ENCODE measurements at regions not wholly inside any gene's neighbourhood (a gene's known extent, or its start where the extent isn't known, plus 50 kb on each side); places are given as distances from the start of the nearest gene placed in this dataset.

DNA sequence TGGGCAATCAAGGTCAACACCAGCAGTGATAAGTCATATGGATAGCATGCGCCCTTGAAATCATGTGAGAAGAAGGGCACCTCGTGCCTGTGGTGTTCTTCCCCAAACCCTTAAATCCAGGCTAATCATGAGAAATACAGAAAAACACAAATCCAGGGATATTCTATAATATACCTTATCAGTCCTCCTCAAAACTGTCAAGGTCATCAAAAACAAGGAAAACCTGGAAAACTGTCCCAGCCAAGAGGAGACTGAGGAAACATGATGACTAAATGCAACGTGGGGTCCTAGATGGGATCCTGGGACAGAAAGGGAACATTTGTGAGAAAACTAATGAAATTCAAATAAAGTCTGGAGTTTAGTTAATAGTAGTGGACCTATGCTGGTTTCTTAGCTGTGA, 201.8 kb upstream of the FAM9B start (continued):
- TF ChIP-seq SMARCA5 (IDR thresholded peaks at IDR 0.05) (no peak), POLR2A (IDR thresholded peaks at IDR 0.05; ENCODE audit: low read depth, low read length) (no peak), NFXL1 (IDR thresholded peaks at IDR 0.05; ENCODE audit: borderline replicate concordance) (no peak), KLF5 (IDR thresholded peaks at IDR 0.05; ENCODE audit: partially characterized antibody) (no peak), ZNF207 (IDR thresholded peaks at IDR 0.05; ENCODE audit: borderline replicate concordance) (no peak)
- TF ChIP-seq, protein P1, sequence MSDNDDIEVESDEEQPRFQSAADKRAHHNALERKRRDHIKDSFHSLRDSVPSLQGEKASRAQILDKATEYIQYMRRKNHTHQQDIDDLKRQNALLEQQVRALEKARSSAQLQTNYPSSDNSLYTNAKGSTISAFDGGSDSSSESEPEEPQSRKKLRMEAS (IDR thresholded peaks at IDR 0.05; ENCODE audit: low read depth, low read length) = no peak
- TF ChIP-seq, protein P2, sequence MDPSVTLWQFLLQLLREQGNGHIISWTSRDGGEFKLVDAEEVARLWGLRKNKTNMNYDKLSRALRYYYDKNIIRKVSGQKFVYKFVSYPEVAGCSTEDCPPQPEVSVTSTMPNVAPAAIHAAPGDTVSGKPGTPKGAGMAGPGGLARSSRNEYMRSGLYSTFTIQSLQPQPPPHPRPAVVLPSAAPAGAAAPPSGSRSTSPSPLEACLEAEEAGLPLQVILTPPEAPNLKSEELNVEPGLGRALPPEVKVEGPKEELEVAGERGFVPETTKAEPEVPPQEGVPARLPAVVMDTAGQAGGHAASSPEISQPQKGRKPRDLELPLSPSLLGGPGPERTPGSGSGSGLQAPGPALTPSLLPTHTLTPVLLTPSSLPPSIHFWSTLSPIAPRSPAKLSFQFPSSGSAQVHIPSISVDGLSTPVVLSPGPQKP (IDR thresholded peaks at IDR 0.05; ENCODE audit: low read depth, low read length) = no peak

DNA sequence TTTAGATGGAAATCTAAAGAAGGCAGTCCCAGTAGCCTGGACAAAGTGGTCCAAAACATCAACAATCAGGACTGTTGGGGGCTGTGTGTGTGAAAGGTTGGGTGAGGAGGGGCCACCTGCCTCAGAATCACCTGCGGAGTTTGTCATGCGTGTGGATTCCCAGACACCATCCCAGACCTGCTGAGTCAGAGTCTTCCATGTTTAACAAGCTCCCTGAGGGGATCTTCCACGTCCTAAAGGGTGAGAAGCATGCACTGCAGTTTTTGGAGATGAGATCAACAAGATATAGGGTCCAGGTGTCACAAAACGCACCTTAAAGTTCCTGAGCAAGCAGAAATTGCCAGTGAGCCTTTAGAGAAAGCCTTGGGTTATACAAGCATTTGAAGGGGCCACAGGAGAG, 207.0 kb upstream of the FAM9B start:
- TF ChIP-seq KAT2A (conservative IDR thresholded peaks at IDR 0.05; ENCODE audit: control insufficient read depth, low read depth, low read length) = no peak
- TF ChIP-seq SUZ12 (IDR thresholded peaks at IDR 0.05; ENCODE audit: unreplicated experiment) = no peak
- no peak for TF ChIP-seq SREBF1 (IDR thresholded peaks at IDR 0.05; ENCODE audit: low read length)
- TF ChIP-seq, protein P3, sequence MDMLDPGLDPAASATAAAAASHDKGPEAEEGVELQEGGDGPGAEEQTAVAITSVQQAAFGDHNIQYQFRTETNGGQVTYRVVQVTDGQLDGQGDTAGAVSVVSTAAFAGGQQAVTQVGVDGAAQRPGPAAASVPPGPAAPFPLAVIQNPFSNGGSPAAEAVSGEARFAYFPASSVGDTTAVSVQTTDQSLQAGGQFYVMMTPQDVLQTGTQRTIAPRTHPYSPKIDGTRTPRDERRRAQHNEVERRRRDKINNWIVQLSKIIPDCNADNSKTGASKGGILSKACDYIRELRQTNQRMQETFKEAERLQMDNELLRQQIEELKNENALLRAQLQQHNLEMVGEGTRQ (IDR thresholded peaks at IDR 0.05; ENCODE audit: borderline replicate concordance, low read depth, low read length) = no peak
- TF ChIP-seq NR2F1 (conservative IDR thresholded peaks at IDR 0.05) = no peak
- TF ChIP-seq FOXK2 (IDR thresholded peaks at IDR 0.05) = no peak
- TF ChIP-seq ETV6 (conservative IDR thresholded peaks at IDR 0.05 in 1 of 2, IDR thresholded peaks at IDR 0.05 in 1 of 2; ENCODE audit: borderline replicate concordance in 1 of 2, low read depth in 1 of 2) = no peak
- TF ChIP-seq, protein P4, sequence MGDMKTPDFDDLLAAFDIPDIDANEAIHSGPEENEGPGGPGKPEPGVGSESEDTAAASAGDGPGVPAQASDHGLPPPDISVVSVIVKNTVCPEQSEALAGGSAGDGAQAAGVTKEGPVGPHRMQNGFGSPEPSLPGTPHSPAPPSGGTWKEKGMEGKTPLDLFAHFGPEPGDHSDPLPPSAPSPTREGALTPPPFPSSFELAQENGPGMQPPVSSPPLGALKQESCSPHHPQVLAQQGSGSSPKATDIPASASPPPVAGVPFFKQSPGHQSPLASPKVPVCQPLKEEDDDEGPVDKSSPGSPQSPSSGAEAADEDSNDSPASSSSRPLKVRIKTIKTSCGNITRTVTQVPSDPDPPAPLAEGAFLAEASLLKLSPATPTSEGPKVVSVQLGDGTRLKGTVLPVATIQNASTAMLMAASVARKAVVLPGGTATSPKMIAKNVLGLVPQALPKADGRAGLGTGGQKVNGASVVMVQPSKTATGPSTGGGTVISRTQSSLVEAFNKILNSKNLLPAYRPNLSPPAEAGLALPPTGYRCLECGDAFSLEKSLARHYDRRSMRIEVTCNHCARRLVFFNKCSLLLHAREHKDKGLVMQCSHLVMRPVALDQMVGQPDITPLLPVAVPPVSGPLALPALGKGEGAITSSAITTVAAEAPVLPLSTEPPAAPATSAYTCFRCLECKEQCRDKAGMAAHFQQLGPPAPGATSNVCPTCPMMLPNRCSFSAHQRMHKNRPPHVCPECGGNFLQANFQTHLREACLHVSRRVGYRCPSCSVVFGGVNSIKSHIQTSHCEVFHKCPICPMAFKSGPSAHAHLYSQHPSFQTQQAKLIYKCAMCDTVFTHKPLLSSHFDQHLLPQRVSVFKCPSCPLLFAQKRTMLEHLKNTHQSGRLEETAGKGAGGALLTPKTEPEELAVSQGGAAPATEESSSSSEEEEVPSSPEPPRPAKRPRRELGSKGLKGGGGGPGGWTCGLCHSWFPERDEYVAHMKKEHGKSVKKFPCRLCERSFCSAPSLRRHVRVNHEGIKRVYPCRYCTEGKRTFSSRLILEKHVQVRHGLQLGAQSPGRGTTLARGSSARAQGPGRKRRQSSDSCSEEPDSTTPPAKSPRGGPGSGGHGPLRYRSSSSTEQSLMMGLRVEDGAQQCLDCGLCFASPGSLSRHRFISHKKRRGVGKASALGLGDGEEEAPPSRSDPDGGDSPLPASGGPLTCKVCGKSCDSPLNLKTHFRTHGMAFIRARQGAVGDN (IDR thresholded peaks at IDR 0.05) = no peak
- TF ChIP-seq, protein P5, sequence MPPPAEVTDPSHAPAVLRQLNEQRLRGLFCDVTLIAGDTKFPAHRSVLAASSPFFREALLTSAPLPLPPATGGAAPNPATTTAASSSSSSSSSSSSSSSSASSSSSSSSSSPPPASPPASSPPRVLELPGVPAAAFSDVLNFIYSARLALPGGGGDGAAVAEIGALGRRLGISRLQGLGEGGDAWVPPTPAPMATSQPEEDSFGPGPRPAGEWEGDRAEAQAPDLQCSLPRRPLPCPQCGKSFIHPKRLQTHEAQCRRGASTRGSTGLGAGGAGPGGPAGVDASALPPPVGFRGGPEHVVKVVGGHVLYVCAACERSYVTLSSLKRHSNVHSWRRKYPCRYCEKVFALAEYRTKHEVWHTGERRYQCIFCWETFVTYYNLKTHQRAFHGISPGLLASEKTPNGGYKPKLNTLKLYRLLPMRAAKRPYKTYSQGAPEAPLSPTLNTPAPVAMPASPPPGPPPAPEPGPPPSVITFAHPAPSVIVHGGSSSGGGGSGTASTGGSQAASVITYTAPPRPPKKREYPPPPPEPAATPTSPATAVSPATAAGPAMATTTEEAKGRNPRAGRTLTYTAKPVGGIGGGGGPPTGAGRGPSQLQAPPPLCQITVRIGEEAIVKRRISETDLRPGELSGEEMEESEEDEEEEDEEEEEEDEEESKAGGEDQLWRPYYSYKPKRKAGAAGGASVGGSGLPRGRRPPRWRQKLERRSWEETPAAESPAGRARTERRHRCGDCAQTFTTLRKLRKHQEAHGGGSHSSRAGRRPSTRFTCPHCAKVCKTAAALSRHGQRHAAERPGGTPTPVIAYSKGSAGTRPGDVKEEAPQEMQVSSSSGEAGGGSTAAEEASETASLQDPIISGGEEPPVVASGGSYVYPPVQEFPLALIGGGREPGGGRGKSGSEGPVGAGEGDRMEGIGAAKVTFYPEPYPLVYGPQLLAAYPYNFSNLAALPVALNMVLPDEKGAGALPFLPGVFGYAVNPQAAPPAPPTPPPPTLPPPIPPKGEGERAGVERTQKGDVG (CRISPR knock-in tag; IDR thresholded peaks at IDR 0.05) = no peak
- no peak for ATAC-seq
- intact Hi-C loops (cut with micrococcal nuclease; ENCODE audit: unreplicated experiment) = no loop called here
- WGBS (ENCODE audit: insufficient coverage, insufficient replicate concordance, low lambda C conversion rate, missing lambda C conversion rate) = 48% methylated on average over 4 of the region's 4 CpGs
- CTCF ChIA-PET = no interaction called here
- no peak overlapping the region for H3K27ac ChIP-seq (ENCODE audit: control insufficient read depth, insufficient read depth)
- no peak overlapping the region for H2AFZ ChIP-seq (ENCODE audit: control insufficient read depth, low read depth, low read length)
- no peak overlapping the region for H3K9ac ChIP-seq (ENCODE audit: control insufficient read depth, insufficient read depth, low read length)
- SMC1A ChIA-PET (ENCODE audit: uncharacterized antibody, unreplicated experiment) = no interaction called here
- BruUV-seq (replicated peaks) = no TSS peak
- no peaks in the 10 kb centered on the region for H3K79me2 ChIP-seq (ENCODE audit: control insufficient read depth, insufficient read depth, low read length)
- RAD21 ChIA-PET (ENCODE audit: unreplicated experiment) = no interaction called here
- POLR2A ChIA-PET = no interaction called here
- H3K9me3 ChIP-seq (replicated peaks; ENCODE audit: control insufficient read depth, insufficient read depth, low read length) = no peaks in the 10 kb centered on the region
- no peak overlapping the region for H3K4me3 ChIP-seq
- in situ Hi-C loops (cut with MboI) = no loop called here
- H3K4me2 ChIP-seq (ENCODE audit: control insufficient read depth, insufficient read depth) = no peak overlapping the region
- FAIRE-seq = no peak
- no peaks in the 10 kb centered on the region for H4K20me1 ChIP-seq (ENCODE audit: control insufficient read depth, insufficient read depth)
- DNase-seq (ENCODE audit: low read depth, low spot score) = no peak
- no peaks in the 10 kb centered on the region for H3K36me3 ChIP-seq (ENCODE audit: control insufficient read depth in 2 of 2, insufficient read depth in 2 of 2, low read length in 1 of 2)
- H3K4me1 ChIP-seq (ENCODE audit: control insufficient read depth, insufficient read depth, low read length) = no peaks in the 10 kb centered on the region
- H3K27me3 ChIP-seq (replicated peaks in 1 of 2; ENCODE audit: control insufficient read depth in 2 of 2, insufficient read depth in 2 of 2, low read length in 1 of 2) = no peaks in the 10 kb centered on the region

Measured in GM12878 (cell line).